Inflammatory macrophage treated with lipopolysaccharide for 4 hours (primary cell): ENCODE measurements at regions not wholly inside any gene's neighbourhood (a gene's known extent, or its start where the extent isn't known, plus 50 kb on each side); places are given as distances from the start of the nearest gene placed in this dataset.
A peak's percentile ranks its signal among the peaks of the same experiment; 100 is the strongest.

Experiments
- DNase-seq: peaks from one replicate; pipeline ENCODE4 v3.0.0-alpha.2; 2020

DNA sequence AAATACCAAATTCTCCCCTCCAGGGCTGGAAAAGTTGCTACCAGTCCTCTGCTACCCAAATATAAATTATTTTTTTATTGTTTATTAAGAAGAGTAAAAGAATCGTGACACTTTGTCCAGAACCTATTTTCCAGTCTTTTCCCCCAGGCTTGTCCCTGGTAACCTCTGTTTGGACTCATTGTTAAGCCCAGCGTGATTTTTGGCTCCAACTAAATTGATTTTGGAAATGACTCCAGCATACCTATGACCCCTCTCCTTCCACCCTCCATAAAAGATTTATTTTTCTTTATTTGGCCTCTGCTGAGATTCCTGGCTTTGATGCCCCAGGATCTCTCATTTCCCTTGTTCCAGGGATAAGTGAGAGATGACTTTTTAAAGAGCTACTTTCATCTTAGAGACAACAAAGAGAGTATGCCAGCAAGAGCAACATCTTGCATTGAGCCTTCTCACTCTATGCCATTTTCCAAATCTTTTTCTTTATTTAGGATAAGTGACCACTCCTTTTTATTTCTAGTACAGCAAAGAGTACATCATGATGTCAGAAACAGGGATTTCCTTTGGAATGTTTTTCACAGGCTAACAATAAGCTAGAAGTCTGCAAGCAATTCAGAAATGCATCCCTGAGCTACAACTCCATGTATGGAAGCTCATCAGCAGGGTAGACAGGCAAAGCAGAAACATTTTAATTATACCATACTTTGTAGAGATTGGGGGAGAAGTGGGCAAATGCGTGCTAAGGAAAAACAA, 75.8 kb downstream of the DAD1 start:
- no peak for DNase-seq

DNA sequence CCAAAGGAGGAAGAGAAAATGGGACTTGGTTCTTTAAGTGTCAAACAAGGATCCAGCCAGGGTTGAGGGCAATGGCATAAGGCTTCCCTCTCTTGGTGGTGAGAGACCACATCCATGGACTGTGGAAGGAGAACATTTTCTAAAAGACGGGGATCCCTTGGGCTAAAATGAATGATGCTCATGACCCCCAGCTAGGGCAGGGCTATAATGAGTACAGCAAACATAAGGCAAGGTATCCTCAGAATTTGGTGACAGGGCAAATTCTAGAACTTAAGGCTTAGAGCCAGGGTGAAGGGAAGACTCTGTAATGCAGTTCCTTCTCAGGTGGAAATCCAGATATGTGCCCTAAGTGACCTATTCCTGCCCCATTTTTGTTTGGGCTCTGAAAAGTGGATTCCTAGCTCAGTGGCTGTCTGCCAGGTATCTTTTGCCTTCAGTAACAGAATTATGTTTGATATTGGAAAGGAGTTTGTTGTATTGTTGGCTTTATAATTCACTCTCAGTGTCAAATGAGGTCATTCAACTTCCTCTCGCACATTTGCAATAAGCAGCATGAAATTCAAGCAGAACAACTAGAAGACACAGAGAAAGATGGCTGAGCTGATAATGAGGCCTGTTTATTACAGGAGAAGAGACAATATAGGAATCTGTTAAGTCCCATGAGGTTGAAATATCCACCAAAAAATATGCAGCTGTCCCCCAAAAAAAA, 76.8 kb downstream of the DAD1 start:
- DNase-seq: no peak

DNA sequence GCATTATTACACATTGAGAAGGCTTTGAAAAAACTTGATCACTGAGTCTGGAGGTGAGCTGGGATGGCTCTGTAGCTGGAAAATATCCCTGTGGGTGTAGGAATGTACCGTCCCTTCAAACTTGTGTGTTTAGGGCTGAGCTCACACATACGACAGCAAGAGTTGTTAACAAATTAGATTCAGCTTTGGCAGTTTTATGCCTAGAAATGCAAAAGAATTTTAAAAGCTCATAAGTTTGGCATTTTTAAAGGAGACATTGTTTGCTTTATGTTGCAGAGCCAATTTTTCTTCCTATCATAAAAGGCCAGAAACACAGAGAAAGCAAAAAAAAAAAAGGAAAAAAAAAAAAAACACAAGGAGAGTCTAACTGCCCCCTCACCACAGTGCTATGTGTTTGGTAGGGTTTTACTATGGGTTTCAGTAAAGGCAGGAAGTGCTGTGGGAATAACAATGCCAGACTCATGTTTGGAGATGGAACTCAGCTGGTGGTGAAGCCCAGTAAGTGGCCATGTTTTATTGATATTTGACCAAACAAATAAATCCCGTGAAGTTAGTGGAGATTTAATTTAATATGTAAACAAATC, 78.4 kb downstream of the DAD1 start:
- no peak for DNase-seq

DNA sequence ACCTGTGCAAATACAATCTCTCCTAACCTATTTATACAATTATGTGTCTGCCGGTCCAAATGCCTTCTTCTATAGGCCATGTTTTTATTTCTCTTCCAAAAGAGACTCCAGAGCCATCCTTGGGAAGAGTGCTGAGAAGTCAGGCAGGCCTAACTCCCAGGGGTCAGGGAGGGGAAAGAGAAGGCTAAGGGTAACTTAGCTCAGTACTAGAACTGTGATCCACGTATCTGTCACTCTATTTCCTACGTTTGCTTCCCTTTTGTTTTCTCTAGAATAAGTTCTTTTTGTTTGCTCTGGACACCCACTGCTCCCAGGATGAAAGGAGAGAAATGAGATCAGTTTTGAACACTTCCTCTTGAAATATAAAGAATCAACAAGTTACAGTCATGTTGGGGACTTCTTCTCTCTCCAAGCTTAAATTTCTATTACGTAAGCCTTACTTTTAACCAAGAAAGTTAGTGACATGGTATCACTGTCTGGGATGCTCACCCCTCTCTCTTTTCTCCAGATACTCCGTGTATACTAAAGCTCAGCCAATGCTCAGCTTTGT, 79.2 kb downstream of the DAD1 start:
- DNase-seq: peak; percentile 72

DNA sequence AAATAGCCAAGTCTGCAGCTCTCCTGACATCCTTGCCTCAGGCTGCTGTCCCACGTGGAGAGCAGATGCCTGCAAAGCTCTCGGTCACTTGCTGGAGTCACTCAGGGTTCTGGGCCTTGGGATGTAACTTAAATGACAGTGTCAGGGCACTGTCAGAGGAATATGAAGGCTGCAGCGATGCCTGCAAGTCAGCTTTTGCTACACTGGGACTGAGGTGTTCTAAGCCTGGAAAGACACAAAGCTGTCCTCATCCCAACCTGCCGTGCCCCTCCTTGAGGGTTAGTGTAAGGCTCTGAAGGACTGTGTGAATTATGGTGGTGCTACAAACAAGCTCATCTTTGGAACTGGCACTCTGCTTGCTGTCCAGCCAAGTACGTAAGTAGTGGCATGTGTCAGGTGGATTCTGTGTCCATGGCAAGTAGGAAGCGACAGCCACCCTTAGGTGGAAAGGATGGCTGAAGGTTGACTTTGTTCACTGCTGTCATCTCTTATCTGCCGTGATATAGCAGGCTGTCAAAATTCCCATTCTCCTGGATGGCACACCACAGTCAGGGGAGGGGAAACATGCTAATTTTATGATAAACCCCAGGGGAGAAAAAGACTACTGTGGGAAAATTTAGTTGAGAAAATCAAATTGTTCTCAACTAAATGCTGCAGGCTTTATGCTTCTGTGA, 79.9 kb downstream of the DAD1 start:
- DNase-seq: no peak

DNA sequence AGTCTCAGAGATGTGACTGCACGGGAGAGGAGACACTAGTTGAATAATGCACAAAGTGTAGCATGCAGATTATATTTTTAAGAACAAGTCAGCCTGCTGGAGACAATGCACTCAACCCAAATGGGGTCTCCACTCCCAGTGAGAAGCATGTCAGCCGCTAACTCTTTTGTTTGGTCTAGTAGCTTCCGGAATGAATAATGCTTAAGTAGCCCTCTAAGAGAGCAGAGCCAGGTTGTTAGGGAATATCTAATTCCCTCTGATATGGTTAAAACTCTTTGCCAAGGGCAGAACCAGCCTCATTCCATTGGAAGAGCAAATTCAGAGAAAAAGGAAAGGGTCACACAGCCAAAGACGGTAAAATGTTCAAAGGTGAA, 80.4 kb downstream of the DAD1 start:
- no peak for DNase-seq

DNA sequence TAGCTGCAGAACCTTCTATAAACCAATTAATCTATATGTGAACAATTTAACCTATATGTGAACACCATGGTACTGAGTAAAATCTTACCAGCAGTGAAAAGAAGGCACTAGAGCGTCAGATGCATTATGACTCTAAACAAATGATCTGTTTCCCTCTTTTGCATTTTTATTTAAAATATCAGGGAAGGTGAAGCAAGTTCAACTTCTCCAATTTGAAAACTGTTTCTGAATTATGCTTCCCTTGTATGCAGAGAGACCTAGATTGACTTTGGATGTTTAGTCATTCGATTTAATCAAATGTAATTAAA, 80.9 kb downstream of the DAD1 start:
- DNase-seq: peak; percentile 28

DNA sequence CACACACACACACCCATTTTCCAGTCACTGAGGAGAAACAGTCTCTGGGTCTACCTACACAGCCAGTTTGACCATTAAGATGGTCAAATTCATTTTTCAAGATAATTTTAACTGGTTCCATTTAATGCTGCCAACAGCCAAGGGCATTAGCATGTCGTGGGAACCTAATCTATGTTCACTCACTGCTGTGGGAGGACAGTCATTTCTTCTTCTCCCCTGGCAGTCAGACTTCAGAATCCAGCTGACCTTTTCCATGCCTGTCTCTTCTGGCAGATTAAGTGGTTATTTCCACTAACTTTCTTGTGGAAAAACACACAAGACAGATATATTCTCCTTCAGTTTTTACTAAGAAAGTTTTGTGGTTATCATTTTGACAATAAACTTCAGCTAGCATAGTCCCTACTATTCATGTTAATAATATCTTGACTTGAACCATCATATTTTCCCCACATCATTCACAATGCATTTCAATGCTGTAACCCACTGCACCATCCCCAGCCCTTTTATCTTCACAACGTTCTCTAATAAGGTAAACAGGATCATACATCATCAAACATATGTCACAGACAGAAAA, 82.2 kb downstream of the DAD1 start:
- DNase-seq: no peak

DNA sequence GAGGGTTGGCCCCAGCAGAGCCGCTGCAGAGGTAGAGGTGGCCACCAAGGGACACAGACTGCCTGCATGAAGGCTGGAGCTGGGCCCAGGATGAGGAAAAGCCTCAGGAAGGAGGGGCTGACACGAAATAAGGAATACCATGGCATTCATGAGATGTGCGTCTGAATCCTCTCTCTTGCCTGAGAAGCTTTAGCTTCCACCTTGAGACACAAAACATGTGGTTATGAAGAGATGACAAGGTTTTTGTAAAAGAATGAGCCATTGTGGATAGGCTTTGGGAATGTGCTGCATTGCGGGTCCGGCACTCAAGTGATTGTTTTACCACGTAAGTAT, 82.7 kb downstream of the DAD1 start:
- DNase-seq: no peak

DNA sequence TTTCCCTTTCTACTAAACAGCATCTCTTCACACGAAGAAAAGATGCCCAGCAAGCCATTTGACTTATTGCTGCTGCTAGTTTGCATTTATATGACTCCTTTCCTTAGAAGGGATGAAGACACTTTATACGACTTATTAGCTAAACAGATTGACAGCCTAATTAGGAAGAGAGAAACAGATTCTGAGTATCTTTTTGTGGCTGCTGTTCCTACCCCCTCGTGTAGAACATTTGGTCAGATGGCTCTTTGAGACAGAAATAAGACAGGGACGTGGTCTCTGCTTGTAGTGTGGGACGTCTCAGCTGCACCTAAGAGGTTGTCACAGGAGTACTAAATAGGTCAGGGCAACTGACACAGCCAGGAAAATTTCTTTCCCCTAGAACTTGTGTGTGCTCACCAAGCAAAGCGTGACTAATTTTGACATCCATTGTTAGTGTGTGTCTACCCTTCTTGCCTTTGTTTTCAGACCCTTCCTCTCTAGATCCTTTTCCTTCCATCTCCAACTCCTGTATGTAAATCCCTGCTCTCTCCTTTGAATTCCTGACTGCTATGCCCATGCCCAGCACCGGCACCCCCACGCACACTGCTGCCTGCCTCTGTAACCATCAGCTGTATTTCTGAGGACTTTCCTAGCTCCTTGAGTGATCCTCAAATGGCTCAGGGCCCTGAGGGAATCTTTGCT, 83.2 kb downstream of the DAD1 start:
- DNase-seq: no peak

DNA sequence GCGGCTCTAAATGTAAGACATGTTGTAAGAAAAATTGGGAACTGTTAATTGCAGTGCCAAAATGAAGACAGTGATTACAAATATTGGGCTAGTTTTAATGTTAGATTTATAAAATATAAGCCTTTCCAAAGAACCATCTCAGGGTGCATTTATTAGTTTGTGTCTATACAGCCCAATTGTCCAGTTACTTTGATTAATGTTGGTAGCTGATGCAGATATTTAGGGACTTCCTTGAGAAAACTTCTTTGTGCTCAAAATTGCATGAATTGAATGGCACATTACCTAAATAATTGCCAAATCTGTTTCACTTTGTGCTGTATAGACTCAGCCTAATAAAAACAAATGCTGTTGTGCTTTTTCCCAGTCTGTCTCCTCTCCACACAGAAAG, 83.7 kb downstream of the DAD1 start:
- DNase-seq: no peak

DNA sequence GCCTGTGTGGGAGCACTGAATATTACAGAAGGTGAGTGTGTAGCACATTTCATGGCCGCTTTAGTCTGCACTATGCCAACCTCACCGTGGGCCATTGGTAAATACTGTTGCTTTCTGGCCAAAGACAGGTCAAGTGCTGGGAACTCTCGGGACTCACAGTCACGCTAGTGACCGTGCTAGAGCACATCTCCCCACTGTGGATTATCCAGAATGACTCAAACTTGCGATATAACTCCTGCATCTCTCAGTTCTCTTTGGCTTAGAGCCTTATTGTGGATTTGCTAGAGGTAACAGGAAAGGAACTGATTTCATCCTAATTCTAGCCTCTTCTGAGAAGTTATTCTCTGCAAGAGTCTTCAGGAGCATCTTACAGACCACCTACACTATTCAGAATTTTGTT, 86.5 kb downstream of the DAD1 start:
- no peak for DNase-seq

DNA sequence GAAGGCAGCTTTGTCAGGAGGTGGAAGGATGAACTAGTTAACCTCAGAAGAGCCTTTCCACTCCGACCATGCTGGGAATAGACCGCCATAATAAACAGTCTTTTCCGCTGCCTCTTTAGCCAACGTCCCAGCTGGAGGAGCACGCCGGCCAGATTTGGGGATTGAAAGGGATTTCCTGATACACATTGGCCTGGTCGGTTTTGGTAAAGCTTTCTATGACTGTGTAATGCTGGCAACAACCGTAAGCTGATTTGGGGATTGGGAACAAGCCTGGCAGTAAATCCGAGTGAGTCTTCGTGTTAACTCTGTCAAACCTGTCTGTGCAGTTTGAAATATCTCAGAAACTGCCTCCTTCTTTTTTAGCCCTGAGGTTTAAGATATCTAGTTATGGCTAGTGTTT, 87.0 kb downstream of the DAD1 start:
- DNase-seq: no peak

DNA sequence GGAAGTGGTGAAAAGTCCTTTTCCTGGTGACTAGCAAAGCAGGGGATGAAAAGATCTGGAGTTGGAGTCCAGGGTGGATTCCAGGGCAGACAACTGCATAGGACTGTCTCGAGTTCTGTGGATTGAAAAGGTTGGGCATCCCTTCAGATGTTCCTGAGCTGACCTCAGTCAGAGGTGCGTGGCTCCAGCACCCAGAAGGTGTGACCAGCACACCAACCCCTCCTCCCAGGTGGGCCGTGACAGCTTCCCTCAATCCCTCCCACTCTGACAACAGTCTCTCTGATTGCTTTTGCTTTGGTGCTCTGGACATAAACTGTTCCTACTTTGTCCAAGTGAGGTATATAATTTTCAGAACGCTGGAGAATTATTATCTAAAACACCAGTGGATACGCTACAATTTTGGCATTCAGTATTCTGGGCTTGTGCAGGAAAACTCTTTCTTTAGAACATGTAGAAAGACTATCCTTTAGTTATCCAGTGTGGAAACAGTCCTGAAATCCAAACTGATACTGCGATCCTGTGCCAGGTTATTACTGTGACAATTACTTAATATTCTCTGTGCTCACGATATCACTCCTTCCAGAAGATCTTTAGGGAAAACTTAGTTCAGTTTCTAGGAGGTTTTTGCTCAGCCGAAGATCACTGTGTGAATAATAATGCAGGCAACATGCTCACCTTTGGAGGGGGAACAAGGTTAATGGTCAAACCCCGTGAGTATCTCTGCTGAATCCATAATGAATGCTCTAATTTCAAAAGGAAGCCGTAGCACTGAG, 87.9 kb downstream of the DAD1 start:
- no peak for DNase-seq

DNA sequence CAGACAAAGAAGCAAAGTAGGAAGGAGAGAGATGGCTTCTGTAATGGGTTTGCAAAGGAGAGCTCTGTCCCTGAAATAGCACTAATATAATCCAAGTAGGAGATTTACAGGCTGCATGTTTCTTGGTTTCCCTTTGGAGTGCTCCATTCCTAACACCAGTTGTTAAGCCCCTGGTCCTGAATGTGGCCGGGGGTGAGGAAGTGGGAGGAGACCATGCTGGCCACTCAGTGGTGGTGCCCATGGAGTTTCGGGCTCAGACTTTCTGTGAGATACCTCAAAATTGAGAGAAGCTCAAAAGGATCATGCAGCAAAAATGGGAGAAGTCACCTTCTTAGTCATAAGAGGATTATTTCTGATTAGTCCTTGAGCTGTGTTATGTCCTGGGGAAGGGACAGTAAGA, 88.5 kb downstream of the DAD1 start:
- DNase-seq: no peak

DNA sequence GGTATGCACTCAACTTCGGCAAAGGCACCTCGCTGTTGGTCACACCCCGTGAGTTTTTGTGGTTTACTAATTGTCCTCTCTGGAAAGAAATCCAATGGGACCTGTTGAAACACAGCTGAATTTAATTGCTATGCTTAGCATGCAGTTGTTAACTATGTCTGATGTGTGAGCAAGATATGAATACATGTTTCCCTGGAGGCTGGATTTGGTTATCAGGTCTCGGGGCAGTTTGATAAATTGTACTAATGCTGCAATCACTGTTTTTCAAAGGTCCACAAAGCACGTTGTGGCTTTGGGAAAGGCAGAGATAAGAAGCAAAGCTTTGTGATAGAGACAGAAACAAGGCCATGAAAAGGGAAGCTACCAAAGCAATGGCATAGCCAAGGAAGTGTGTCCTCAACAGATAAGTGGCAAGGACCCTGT, 91.3 kb downstream of the DAD1 start:
- no peak for DNase-seq

DNA sequence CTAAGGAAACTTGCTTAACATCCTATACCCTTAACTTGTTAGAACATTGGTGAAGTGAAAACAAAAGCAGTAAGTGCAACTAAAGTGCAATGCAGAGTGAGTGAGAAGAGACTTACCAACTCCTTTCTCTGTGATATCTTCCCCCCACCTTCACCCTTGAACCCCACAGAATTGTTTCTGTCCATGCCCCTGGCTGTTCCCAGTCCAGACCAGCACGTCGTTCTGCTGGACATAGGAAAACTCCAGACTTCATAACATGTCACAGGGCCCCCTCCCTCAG, 91.9 kb downstream of the DAD1 start:
- no peak for DNase-seq

DNA sequence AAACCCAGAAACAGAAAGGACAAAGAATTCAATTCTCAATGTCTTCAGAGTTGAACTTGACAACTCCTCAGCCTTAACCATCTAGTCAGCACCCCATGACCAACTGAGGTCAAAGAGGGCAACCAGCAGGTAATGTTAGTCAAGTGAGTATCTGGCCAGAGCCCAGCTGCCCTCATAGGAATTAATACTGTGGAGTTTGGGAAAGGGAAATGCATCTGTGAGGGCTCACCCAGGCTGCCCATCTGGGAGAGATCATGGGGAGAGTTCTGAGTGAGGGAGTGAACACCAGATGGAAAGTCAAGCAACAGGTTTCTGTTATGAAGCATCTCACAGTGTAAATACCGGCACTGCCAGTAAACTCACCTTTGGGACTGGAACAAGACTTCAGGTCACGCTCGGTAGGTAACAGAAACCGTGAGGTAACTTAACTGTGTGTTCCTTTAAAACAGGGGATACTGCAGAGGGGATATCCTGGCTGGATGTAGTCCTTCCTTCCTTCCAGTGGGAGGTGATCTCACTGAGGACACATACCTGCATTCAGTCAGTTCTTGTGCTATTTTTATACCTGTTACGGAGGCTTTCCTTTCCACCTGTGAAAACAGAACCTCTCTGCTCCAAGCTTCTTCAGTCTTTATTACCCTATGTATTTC, 94.4 kb downstream of the DAD1 start:
- DNase-seq: no peak

DNA sequence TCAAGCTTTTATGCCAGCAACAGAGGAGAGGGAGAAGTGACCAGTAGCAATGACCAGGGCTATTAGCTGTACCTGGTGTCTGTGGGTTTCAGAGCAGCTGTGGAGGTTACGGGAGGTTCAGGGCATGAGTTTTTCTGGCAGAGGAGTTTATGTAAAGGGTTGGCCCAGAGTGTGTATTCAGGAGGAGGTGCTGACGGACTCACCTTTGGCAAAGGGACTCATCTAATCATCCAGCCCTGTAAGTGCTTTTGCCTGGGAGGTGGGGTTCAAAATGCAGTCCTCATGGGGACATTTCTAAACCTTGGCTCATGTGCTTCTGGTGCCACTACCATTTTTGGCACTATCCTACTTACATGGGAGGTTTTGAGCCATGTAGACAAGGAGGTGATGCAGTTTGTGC, 95.3 kb downstream of the DAD1 start:
- no peak for DNase-seq

DNA sequence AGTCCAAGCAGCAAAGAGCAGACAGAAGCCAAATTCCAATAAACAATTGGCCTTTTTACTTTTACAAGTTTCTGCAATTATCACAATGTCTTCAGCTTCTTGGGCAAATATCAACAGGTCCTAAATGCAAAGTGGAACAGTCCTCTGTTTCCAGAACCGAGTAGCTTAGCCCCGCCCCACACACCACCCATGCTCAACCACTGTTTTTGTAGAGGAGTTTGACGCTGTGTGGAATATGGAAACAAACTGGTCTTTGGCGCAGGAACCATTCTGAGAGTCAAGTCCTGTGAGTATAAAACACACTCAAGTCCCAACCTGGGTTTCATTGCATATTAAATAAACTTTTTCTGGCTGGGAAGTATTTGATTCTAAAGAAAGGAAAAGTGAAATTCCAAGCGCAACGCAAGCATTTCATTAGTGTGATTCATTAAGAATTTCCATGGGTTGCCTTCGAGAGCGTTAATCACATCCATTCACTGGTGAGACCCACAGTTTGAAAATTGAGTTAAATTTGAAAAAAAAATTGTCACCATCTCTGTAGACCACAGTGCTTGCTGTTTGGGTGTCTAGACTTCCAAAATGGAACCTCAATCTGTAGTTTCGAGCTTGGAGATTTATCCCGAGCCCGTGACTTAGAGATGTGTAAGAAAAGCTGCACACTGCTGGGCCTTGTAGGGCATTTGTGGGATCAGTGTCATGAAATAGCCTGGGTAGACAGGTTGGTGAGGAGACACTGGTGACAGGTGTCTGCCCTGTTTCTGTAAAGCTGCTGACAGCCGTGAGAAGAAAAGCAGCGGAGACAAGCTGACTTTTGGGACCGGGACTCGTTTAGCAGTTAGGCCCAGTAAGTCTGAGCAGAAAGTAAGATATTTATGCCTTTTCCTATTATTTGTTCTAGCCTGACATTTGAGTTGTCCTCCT, 96.1 kb downstream of the DAD1 start:
- DNase-seq: no peak
